ENCODE measurements at regions not wholly inside any gene's neighbourhood (a gene's known extent, or its start where the extent isn't known, plus 50 kb on each side); places are given as distances from the start of the nearest gene placed in this dataset.

GRCh38 chr13:81406022-81406421 is 1065.1 kb upstream of the SPRY2 start:
- H3K36me3 Mint-ChIP-seq (ENCODE audit: low read depth) = no peaks in the 10 kb centered on the region
- no peak overlapping the region for H3K27ac ChIP-seq (ENCODE audit: low read depth)
- no peaks in the 10 kb centered on the region for H3K4me1 ChIP-seq (ENCODE audit: insufficient read depth)
- no peaks in the 10 kb centered on the region for H4K20me1 ChIP-seq (replicated peaks; ENCODE audit: insufficient read depth)
- H3K27me3 Mint-ChIP-seq (ENCODE audit: insufficient read depth, low read depth, poor library complexity) = no peaks in the 10 kb centered on the region
- no peaks in the 10 kb centered on the region for H3K9me3 Mint-ChIP-seq
- no peaks in the 10 kb centered on the region for H3K79me2 ChIP-seq (replicated peaks; ENCODE audit: insufficient read depth)
- H3K9me2 ChIP-seq (ENCODE audit: insufficient read depth) = no peaks in the 10 kb centered on the region
- H3K27ac Mint-ChIP-seq = no peak overlapping the region
- H3K4me3 Mint-ChIP-seq = no peak overlapping the region
- TF ChIP-seq NANOG (IDR thresholded peaks at IDR 0.05; ENCODE audit: borderline replicate concordance) = no peak
- TF ChIP-seq ZNF331 (CRISPR knock-in tag; IDR thresholded peaks at IDR 0.05; ENCODE audit: low read depth) = no peak
- no peak for TF ChIP-seq JUNB (IDR thresholded peaks at IDR 0.05; ENCODE audit: unreplicated experiment)
- TF ChIP-seq REST (IDR thresholded peaks at IDR 0.05; ENCODE audit: unreplicated experiment) = no peak
- no peak for TF ChIP-seq ZNF114 (CRISPR knock-in tag; IDR thresholded peaks at IDR 0.05)
- TF ChIP-seq, protein P1, sequence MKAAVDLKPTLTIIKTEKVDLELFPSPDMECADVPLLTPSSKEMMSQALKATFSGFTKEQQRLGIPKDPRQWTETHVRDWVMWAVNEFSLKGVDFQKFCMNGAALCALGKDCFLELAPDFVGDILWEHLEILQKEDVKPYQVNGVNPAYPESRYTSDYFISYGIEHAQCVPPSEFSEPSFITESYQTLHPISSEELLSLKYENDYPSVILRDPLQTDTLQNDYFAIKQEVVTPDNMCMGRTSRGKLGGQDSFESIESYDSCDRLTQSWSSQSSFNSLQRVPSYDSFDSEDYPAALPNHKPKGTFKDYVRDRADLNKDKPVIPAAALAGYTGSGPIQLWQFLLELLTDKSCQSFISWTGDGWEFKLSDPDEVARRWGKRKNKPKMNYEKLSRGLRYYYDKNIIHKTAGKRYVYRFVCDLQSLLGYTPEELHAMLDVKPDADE (IDR thresholded peaks at IDR 0.05) = no peak
- TF ChIP-seq EZH2 (IDR thresholded peaks at IDR 0.05; ENCODE audit: low read depth, unreplicated experiment) = no peak
- no peak for TF ChIP-seq POLR2AphosphoS5 (IDR thresholded peaks at IDR 0.05; ENCODE audit: low read depth)
- TF ChIP-seq STAT1 (IDR thresholded peaks at IDR 0.05; ENCODE audit: unreplicated experiment) = no peak
- TF ChIP-seq, protein P2, sequence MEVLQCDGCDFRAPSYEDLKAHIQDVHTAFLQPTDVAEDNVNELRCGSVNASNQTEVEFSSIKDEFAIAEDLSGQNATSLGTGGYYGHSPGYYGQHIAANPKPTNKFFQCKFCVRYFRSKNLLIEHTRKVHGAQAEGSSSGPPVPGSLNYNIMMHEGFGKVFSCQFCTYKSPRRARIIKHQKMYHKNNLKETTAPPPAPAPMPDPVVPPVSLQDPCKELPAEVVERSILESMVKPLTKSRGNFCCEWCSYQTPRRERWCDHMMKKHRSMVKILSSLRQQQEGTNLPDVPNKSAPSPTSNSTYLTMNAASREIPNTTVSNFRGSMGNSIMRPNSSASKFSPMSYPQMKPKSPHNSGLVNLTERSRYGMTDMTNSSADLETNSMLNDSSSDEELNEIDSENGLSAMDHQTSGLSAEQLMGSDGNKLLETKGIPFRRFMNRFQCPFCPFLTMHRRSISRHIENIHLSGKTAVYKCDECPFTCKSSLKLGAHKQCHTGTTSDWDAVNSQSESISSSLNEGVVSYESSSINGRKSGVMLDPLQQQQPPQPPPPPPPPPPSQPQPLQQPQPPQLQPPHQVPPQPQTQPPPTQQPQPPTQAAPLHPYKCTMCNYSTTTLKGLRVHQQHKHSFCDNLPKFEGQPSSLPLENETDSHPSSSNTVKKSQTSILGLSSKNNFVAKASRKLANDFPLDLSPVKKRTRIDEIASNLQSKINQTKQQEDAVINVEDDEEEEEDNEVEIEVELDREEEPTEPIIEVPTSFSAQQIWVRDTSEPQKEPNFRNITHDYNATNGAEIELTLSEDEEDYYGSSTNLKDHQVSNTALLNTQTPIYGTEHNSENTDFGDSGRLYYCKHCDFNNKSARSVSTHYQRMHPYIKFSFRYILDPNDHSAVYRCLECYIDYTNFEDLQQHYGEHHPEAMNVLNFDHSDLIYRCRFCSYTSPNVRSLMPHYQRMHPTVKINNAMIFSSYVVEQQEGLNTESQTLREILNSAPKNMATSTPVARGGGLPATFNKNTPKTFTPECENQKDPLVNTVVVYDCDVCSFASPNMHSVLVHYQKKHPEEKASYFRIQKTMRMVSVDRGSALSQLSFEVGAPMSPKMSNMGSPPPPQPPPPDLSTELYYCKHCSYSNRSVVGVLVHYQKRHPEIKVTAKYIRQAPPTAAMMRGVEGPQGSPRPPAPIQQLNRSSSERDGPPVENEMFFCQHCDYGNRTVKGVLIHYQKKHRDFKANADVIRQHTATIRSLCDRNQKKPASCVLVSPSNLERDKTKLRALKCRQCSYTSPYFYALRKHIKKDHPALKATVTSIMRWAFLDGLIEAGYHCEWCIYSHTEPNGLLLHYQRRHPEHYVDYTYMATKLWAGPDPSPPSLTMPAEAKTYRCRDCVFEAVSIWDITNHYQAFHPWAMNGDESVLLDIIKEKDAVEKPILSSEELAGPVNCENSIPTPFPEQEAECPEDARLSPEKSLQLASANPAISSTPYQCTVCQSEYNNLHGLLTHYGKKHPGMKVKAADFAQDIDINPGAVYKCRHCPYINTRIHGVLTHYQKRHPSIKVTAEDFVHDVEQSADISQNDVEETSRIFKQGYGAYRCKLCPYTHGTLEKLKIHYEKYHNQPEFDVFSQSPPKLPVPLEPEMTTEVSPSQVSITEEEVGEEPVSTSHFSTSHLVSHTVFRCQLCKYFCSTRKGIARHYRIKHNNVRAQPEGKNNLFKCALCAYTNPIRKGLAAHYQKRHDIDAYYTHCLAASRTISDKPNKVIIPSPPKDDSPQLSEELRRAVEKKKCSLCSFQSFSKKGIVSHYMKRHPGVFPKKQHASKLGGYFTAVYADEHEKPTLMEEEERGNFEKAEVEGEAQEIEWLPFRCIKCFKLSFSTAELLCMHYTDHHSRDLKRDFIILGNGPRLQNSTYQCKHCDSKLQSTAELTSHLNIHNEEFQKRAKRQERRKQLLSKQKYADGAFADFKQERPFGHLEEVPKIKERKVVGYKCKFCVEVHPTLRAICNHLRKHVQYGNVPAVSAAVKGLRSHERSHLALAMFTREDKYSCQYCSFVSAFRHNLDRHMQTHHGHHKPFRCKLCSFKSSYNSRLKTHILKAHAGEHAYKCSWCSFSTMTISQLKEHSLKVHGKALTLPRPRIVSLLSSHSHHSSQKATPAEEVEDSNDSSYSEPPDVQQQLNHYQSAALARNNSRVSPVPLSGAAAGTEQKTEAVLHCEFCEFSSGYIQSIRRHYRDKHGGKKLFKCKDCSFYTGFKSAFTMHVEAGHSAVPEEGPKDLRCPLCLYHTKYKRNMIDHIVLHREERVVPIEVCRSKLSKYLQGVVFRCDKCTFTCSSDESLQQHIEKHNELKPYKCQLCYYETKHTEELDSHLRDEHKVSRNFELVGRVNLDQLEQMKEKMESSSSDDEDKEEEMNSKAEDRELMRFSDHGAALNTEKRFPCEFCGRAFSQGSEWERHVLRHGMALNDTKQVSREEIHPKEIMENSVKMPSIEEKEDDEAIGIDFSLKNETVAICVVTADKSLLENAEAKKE (CRISPR knock-in tag; IDR thresholded peaks at IDR 0.05) = no peak
- TF ChIP-seq EZH2phosphoT487 (IDR thresholded peaks at IDR 0.05; ENCODE audit: unreplicated experiment) = no peak
- TF ChIP-seq CREB1 (CRISPR knock-in tag; IDR thresholded peaks at IDR 0.05; ENCODE audit: low read depth) = no peak
- TF ChIP-seq CTCF (conservative IDR thresholded peaks at IDR 0.05; ENCODE audit: low read depth in 2 of 2) = no peak
- no peaks in the 10 kb centered on the region for H3F3A ChIP-seq (replicated peaks; ENCODE audit: low read depth)
- no peak overlapping the region for H3K4me2 ChIP-seq
- H3K4me3 ChIP-seq = no peak overlapping the region
- H3K36me3 ChIP-seq (ENCODE audit: insufficient read depth) = no peaks in the 10 kb centered on the region
- no peak for ATAC-seq
- no peak overlapping the region for H2AFZ ChIP-seq
- no peaks in the 10 kb centered on the region for H3K4me1 Mint-ChIP-seq
- no peaks in the 10 kb centered on the region for H3K27me3 ChIP-seq (ENCODE audit: insufficient read depth)
- DNase-seq (ENCODE audit: low spot score) = no peak
